Mammary epithelial cell (primary cell): ENCODE measurements at regions not wholly inside any gene's neighbourhood (a gene's known extent, or its start where the extent isn't known, plus 50 kb on each side); places are given as distances from the start of the nearest gene placed in this dataset.

ENCODE experiments used
- CTCF ChIP-seq, 2 donors: IDR thresholded peaks in 1 of 2; conservative IDR thresholded peaks in 1 of 2; 2 replicates each; pipeline ENCODE4 v1.5.1; 2011 to 2012; ENCODE audit warnings: inconsistent platforms in 2 of 2, low read length in 2 of 2, mild to moderate bottlenecking in 2 of 2, control low read depth in 1 of 2, low read depth in 1 of 2; ENCODE audit not compliant: insufficient read depth in 1 of 2; ENCODE audit errors: extremely low read depth in 1 of 2
- EZH2 ChIP-seq: IDR thresholded peaks from 2 replicates; pipeline ENCODE4 v1.6.1; 2012; ENCODE audit warnings: low read length, inconsistent platforms, borderline replicate concordance

GRCh38 chr6:56401477-56402070 is 154.2 kb upstream of the COL21A1 start:
- no peak for TF ChIP-seq CTCF (conservative IDR thresholded peaks at IDR 0.05 in 1 of 2, IDR thresholded peaks at IDR 0.05 in 1 of 2; ENCODE audit: extremely low read depth in 1 of 2, insufficient read depth in 1 of 2, low read depth in 1 of 2, low read length in 2 of 2)
- no peak for TF ChIP-seq EZH2
